Cardiac septum (tissue), 1 donor: ENCODE measurements at regions not wholly inside any gene's neighbourhood (a gene's known extent, or its start where the extent isn't known, plus 50 kb on each side); places are given as distances from the start of the nearest gene placed in this dataset.

Experiments
- DNase-seq: peaks from one replicate; pipeline ENCODE4 v3.0.0-alpha.2; 2020; ENCODE audit warnings: low spot score
- intact Hi-C: fragments of 100-400 bp; cut with DNase I; formaldehyde crosslinking; loops from one replicate; pipeline ENCODE4 v1.14.0; 2022
- donor health status: DM: no; HTN: no; CAD: no.

DNA sequence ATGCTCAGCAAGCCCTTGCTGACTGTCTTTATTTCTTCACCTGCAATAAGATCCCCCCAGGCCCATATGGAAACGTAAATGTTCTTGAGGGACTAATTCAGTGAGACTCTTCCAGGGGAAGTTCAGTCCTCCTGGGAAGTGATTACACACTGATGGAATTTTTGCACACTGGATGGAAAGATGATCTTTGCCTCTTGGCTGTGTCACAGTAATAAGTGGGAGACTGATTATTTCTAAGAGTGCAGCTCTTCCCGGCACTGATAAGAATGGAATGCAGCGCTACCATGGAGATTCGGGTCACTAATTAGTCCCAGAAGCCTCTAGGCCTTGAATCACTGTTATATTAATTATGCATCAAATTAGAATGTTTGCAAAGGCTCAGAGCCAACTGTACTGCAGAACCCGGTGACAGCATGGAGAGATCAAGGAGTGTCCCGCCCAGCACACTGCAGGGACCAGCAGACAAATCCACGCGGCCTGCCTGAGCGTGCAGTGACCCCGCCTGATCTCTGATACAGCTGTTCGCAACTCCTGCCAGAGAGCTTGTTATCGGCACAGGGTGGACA is 178.3 kb downstream of the SNX19 start:
- intact Hi-C loops = loop anchor here (5.0 kb wide), 1 partner anchor 66 kb away; no protein-coding TSS in a partner anchor
- DNase-seq = peak; percentile 79

DNA sequence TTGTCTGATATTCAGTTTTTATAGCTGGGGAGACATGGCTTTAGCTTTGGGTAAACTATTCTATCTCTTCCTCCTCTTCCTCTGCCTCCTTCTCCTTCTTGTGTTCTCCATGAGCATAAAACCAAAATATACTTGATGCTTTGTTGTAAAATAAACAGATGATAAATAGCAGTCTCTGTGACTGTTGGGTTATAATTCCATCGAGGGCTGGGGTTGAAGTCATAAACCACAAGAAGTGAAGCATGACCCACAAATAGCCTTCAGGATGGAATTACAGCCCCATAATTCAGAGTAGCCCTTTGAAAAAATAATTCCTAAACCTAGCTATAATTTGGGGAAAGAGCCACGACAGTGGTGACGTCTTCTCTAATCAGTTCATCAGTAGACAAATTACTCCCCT is 177.7 kb downstream of the SNX19 start:
- intact Hi-C loops = loop anchor here (5.0 kb wide), 1 partner anchor 66 kb away; no protein-coding TSS in a partner anchor
- no peak for DNase-seq

- intact Hi-C loops = no loop called here
- DNase-seq = no peak
Observed at GRCh38 chr11:130740819-130741218, 175.5 kb downstream of the SNX19 start.

DNA sequence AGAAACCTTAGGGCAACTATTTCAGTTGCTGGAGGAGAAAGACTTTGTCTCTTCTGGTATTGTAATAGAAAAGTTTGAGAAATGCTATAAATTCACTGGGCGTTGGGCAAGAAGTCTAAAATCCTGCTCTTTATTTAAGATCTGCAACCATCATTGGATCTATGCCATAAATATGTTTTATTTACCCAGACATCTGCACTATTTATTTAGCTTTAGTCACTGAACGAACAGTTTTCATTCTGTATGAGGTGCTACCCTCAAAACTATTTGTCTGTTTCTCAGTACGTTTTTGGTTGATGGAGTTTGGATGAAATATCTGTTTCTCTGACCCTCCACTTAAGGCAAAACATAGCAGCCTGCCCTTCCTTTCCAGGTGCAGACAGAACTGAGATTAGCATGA is 171.5 kb downstream of the SNX19 start:
- no peak for DNase-seq
- intact Hi-C loops = no loop called here

GRCh38 chr11:130749216-130749615 is 167.1 kb downstream of the SNX19 start:
- no peak for DNase-seq
- intact Hi-C loops = no loop called here

DNA sequence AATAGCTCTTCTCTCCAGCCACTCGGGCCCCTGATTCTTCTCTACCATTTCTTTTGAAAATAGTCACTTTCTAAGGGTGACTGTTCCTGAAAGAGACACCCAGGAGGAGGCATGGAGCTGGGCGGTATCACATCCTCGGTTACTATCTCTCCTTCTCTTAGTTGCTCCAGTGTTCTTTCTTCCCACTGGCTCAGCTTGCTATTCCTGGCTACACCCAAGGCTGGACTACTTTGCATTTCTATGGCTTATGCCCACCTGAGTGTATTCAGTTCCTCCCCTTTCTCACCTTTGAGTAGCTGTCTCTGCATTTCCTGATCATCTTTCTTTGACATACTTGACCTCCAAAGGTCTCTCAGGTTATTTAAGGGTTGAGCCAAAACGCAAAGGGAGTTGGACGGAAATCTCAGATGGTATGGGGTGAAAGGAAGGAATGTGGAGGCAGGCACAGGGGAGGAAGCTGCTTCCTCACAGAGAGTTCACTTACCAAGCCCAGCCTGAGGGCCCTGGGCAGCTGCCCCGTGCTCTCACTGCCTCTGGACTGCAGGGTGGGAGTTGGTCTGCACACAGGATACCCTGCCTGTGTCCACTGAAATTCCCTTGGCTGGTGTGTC is 155.7 kb downstream of the SNX19 start:
- intact Hi-C loops = no loop called here
- no peak for DNase-seq

GRCh38 chr11:130761560-130762220 is 154.6 kb downstream of the SNX19 start:
- intact Hi-C loops = no loop called here
- DNase-seq = no peak

DNA sequence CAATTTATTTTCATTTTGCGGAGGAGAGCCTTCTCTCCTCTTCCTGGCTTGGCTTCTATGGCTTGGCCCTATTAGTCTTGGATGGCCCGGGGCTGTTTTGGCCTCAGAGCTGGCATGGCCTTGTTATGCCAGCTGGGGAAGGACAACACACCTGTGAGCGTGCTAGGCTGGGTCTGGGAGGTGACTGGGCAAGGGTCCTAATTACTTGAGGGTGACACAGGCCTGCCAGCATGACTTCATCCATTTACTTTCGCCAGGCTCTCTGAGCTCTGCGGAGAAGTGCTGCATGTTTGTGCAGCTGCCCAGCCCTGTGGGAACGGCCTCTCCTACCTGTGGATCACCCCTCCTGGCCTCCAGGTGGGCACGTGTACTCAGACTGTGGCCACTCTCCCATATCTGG is 153.6 kb downstream of the SNX19 start:
- intact Hi-C loops = no loop called here

DNA sequence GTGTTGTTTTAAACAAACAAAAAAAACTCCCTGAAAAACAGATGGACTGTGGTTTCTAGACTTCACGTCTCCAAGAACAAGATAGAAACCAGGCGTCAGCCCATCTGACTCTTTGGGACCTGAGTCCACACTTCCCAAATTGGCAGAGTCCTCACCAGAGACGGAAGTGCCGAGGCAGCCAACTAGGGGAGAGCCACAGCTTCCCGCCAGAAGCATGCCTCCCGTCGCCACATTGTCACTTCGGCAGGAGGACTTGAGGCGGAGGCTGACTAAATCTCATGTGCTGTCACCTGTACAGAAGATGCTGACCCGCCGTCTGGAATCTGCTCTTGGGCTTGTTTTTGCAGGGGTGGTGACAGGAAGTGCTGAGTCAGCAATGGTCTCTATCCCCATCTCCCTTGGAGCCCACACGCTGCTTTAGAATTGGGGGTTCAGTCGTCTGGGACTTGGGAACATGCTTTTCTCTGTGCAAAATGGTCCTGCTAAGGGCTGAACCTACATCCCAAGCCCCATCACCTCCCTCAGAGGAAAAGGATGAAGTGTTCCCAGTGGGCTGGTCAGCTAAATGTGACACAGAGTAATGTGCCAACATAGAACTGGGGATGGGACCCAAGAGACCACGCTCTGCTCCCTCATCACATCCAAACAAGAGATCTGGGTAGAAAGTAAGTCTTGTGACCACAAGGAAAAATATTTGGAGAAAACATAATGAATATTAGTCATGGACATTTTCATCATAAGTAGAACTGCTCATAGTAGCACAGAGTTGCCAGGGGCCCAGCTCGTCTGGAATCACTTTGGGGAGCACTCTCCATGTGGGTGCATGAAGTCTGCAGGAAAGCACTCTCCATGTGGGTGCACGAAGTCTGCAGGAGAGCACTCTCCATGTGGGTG is 152.9 kb downstream of the SNX19 start:
- intact Hi-C loops = no loop called here
- DNase-seq = no peak

More for the DNA sequence above, 153.6 kb downstream of the SNX19 start:
- no peak for DNase-seq

GRCh38 chr11:130765406-130765805 is 150.9 kb downstream of the SNX19 start:
- no peak for DNase-seq
- intact Hi-C loops = no loop called here

- no peak for DNase-seq
Observed at GRCh38 chr11:130765951-130766649, 150.2 kb downstream of the SNX19 start.

DNA sequence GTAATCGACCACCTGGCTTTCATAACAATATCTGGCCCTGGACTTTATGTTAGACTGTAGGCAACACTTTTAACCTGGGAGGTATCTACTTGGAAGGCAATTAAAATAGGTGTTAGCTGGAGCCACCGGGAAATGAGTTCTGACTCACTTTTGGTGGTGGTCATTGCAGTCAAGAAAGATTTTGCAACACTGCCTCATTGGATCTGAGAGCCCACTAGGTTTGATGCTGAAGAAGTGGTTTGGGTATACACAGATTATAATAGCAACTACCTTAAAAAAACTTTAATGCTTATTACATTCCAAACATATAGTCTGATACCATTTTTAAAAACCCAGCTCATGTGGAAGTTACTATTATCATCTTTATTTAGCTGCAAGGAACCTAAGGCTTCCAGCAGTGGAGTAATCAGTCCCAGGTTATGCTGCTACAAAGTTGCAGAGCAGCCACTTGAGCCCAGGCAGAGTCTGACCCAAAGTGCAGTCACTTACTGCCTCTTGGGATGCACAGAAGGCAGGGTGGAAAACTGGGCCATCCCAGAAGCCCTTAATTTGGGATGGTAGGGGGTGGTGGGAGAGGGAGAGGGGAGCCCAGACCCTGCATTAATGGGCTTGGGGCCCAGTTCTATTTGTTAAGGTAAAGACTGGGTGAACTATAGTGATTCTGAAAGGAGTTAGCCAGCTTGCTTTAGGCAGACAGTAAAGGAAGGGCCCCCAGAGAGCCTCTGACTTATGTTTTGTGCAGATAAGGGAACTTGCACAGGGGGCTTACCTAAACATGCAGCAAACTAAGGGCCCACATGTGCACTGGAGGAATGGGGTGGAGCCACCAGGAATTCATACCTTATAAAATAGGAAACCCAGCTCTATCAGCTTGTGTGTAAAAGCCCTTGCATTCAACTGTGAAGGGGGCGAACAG is 149.4 kb downstream of the SNX19 start:
- intact Hi-C loops = no loop called here
- DNase-seq = no peak

More at GRCh38 chr11:130765951-130766649, 150.2 kb downstream of the SNX19 start:
- intact Hi-C loops = no loop called here

DNA sequence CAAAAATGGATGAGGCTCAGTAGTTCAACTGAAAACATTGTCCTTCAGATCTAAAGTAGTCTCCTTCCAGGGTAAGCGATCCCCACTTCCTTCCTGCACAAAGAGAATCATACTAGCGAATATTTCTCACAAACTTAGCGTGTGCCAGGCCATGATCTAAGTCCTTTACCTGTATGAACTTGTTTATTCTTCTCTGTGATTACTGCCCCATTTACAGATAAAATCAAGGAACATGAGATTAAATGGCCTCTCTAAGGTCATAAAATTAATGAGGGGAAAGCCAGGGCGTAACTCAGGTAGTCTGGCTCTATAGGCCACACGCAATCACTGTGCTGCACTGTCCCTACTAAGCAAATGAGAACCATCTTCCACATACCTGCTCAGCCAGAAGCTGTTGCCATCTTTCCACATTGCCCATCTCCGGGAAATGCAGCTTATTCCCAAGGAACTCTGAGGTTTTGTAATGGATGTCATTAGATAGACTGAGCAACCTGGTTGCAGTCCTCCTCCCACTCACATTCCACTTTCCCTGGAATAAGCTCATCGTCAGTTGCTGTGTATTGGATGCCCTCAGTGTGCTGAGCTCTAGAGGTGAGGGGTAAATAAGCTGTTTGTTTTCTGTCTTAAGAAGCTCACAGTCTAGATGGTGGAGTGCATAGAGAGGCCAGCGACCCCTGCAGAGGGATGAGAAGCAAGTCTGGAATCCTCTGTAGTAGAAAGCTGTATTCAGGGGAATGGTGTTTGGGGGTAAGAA is 146.3 kb downstream of the SNX19 start:
- intact Hi-C loops = no loop called here

DNA sequence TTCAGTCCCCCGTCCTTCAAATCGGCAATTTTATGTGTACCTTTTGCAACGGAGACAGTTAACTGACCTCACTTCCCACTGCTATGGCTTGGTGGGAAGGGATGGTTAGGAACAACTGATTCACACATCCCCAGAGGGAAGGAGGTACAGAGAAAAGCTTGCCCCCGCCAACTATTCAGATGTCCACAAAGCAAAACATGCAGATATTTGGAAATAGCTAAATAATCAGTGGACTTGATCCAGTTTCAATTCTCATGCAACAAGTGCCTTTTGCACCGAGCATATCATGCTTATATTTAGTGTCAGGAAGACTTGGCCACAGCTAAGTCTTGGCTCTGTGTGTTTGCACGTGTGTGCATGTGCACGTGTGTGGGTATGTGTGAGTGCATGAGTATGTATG is 144.6 kb downstream of the SNX19 start:
- no peak for DNase-seq
- intact Hi-C loops = no loop called here

More for the DNA sequence above, 146.3 kb downstream of the SNX19 start:
- no peak for DNase-seq

DNA sequence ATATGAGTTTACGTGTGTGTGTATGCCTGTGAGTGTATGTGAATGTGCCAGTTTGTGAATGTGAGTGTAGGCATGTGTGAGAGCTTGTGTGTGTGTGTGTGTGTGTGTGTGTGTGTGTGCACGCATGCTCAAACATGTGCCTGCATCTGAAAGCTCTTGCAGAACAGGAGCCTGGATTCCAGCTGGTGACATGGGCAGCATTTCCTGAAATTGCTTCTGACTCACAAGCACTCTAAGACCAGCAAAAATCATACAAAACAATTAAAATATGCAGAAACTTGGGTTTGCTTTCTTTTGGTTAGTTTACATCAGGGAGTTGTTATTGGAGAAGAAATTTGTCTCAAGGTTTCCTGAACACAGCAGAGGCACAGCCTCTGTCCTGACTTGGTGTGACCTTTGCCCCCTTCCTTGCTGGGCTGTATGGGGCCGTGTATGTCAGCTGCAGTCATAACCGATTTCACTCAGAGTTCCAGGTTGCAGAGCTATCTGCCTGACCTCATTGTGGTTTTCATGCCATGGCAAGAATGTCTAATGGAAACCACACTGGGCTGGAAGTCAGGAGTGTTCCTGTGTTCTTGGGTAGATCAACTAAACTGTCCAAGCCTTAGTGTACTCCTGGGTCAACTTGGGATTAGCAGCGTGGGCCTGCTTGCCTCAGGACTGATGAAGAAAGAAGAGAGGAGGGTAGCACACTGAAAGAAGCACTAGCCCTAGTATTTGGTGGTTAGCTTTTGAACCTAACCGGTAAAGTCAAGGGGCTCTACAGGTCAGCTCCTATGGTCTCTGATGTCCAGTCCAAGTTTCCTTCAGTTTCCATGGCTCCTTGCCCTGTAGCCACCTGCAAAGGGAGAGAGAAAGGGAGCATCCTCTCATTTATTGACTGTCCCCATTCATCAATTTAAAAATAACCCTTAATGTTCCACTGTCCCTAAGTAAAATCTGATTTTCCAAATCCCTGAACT is 143.7 kb downstream of the SNX19 start:
- no peak for DNase-seq

GRCh38 chr11:130773244-130773820 is 142.9 kb downstream of the SNX19 start:
- no peak for DNase-seq
- intact Hi-C loops = no loop called here

More for the DNA sequence above, 143.7 kb downstream of the SNX19 start:
- intact Hi-C loops = no loop called here
